H9 (cell line): ENCODE measurements at regions not wholly inside any gene's neighbourhood (a gene's known extent, or its start where the extent isn't known, plus 50 kb on each side); places are given as distances from the start of the nearest gene placed in this dataset.

Experiments used
- DNase-seq: peaks from one replicate; pipeline ENCODE4 v3.0.0-alpha.2; 2017
- H2AFZ ChIP-seq: one replicate; pipeline ENCODE4 v1.6.1; 2013; ENCODE audit warnings: mild to moderate bottlenecking, low read length, control low read depth, moderate library complexity
- H2AK5ac ChIP-seq: 2 replicates; pipeline ENCODE4 v1.6.1; 2013; ENCODE audit warnings: low read length, control low read depth, mixed read lengths; ENCODE audit not compliant: insufficient read length
- H2BK120ac ChIP-seq: one replicate; pipeline ENCODE4 v1.6.1; 2013; ENCODE audit warnings: low read depth, mild to moderate bottlenecking, low read length, control low read depth, inconsistent platforms; ENCODE audit not compliant: poor library complexity, severe bottlenecking
- H2BK12ac ChIP-seq: 2 replicates; pipeline ENCODE4 v1.6.1; 2013; ENCODE audit warnings: low read length, control low read depth, mixed read lengths, low read depth; ENCODE audit not compliant: insufficient read length
- H2BK15ac ChIP-seq: 2 replicates; pipeline ENCODE4 v1.6.1; 2013; ENCODE audit warnings: low read depth, low read length, control low read depth
- H2BK20ac ChIP-seq: one replicate; pipeline ENCODE4 v1.6.1; 2013; ENCODE audit warnings: low read depth, mild to moderate bottlenecking, low read length, control low read depth, inconsistent platforms; ENCODE audit not compliant: poor library complexity, severe bottlenecking
- H2BK5ac ChIP-seq: 2 replicates; pipeline ENCODE4 v1.6.1; 2013; ENCODE audit warnings: low read length, control low read depth, mixed read lengths; ENCODE audit not compliant: insufficient read length
- H3K14ac ChIP-seq: 2 replicates; pipeline ENCODE4 v1.6.1; 2013; ENCODE audit warnings: low read length, control low read depth; ENCODE audit not compliant: insufficient read depth
- H3K18ac ChIP-seq: 2 replicates; pipeline ENCODE4 v1.6.1; 2013; ENCODE audit warnings: low read depth, mild to moderate bottlenecking, mixed read lengths, low read length, control low read depth; ENCODE audit not compliant: insufficient read length
- H3K23ac ChIP-seq: 2 replicates; pipeline ENCODE4 v1.6.1; 2013; ENCODE audit warnings: low read length, control low read depth, mixed read lengths, low read depth; ENCODE audit not compliant: insufficient read length
- H3K23me2 ChIP-seq: 2 replicates; pipeline ENCODE4 v1.6.1; 2013; ENCODE audit warnings: low read depth, mild to moderate bottlenecking, mixed read lengths, low read length, control low read depth; ENCODE audit not compliant: insufficient read length, poor library complexity, severe bottlenecking
- H3K27ac ChIP-seq: 2 replicates; pipeline ENCODE4 v1.5.1; 2013; ENCODE audit warnings: low read length, control low read depth, mixed read lengths, low read depth; ENCODE audit not compliant: insufficient read length
- H3K27me3 ChIP-seq: 2 replicates; pipeline ENCODE4 v1.6.1; 2013; ENCODE audit warnings: low read length, control low read depth, inconsistent platforms; ENCODE audit not compliant: insufficient read depth
- H3K4ac ChIP-seq: 2 replicates; pipeline ENCODE4 v1.6.1; 2013; ENCODE audit warnings: low read depth, mild to moderate bottlenecking, control low read depth, inconsistent platforms, low read length, moderate library complexity
- H3K4me1 ChIP-seq: 2 replicates; pipeline ENCODE4 v1.6.1; 2013; ENCODE audit warnings: low read length, control low read depth, inconsistent platforms; ENCODE audit not compliant: insufficient read depth
- H3K4me2 ChIP-seq: 2 replicates; pipeline ENCODE4 v1.6.1; 2013; ENCODE audit warnings: low read length, control low read depth, mixed read lengths; ENCODE audit not compliant: insufficient read length, insufficient read depth
- H3K56ac ChIP-seq: 2 replicates; pipeline ENCODE4 v1.6.1; 2013; ENCODE audit warnings: low read depth, mild to moderate bottlenecking, mixed read lengths, low read length, control low read depth; ENCODE audit not compliant: insufficient read length
- H3K79me1 ChIP-seq: 2 replicates; pipeline ENCODE4 v1.6.1; 2013; ENCODE audit warnings: low read depth, mild to moderate bottlenecking, moderate library complexity, low read length, control low read depth, inconsistent platforms; ENCODE audit not compliant: insufficient read depth, poor library complexity, severe bottlenecking
- H3K79me2 ChIP-seq: 2 replicates; pipeline ENCODE4 v1.6.1; 2013; ENCODE audit warnings: low read length, control low read depth, inconsistent platforms; ENCODE audit not compliant: insufficient read depth
- H3K9ac ChIP-seq: 2 replicates; pipeline ENCODE4 v1.6.1; 2013; ENCODE audit warnings: low read length, control low read depth, mixed read lengths; ENCODE audit not compliant: insufficient read length; ENCODE audit errors: extremely low read depth
- H3K9me3 ChIP-seq: one replicate; pipeline ENCODE4 v1.6.1; 2013; ENCODE audit warnings: low read depth, low read length, inconsistent platforms; ENCODE audit not compliant: control insufficient read depth
- H3T11ph ChIP-seq: one replicate; pipeline ENCODE4 v1.6.1; 2013; ENCODE audit warnings: mild to moderate bottlenecking, low read length, control low read depth, inconsistent platforms
- H4K20me1 ChIP-seq: one replicate; pipeline ENCODE4 v1.6.1; 2013; ENCODE audit not compliant: control insufficient read depth, insufficient read length, insufficient read depth
- H4K5ac ChIP-seq: 2 replicates; pipeline ENCODE4 v1.6.1; 2013; ENCODE audit warnings: low read depth, mild to moderate bottlenecking, mixed read lengths, low read length, control low read depth; ENCODE audit not compliant: insufficient read length
- H4K8ac ChIP-seq: replicated peaks from 2 replicates; pipeline ENCODE4 v1.6.1; 2013; ENCODE audit warnings: low read length, control low read depth, mixed read lengths, low read depth; ENCODE audit not compliant: insufficient read length
- H4K91ac ChIP-seq: 2 replicates; pipeline ENCODE4 v1.6.1; 2013; ENCODE audit warnings: low read depth, mild to moderate bottlenecking, moderate library complexity, mixed read lengths, low read length, control low read depth; ENCODE audit not compliant: insufficient read length
- H3K27ac Mint-ChIP-seq, 3 experiments: 2 replicates in 2 of 3; 3 replicates in 1 of 3; pipeline ENCODE4 v1.8.0; 2020 to 2021; ENCODE audit warnings: mixed read lengths in 3 of 3, mild to moderate bottlenecking in 1 of 3, moderate library complexity in 1 of 3
- H3K27me3 Mint-ChIP-seq: 2 replicates; pipeline ENCODE4 v1.8.0; 2021; ENCODE audit warnings: low read depth, mild to moderate bottlenecking, moderate library complexity, mixed read lengths
- H3K36me3 Mint-ChIP-seq, 3 experiments: 2 replicates in 2 of 3; 3 replicates in 1 of 3; pipeline ENCODE4 v1.8.0; 2020 to 2021; ENCODE audit warnings: low read depth in 3 of 3, mixed read lengths in 3 of 3; ENCODE audit not compliant: insufficient read depth in 1 of 3
- H3K4me1 Mint-ChIP-seq, 2 experiments: 2 replicates each; pipeline ENCODE4 v1.8.0; 2020; ENCODE audit warnings: mixed read lengths in 2 of 2
- H3K4me3 Mint-ChIP-seq, 2 experiments: 2 replicates in 1 of 2; 3 replicates in 1 of 2; pipeline ENCODE4 v1.8.0; 2020 to 2021; ENCODE audit warnings: mild to moderate bottlenecking in 2 of 2, mixed read lengths in 2 of 2, moderate library complexity in 1 of 2
- H3K9me3 Mint-ChIP-seq, 2 experiments: 2 replicates in 1 of 2; 3 replicates in 1 of 2; pipeline ENCODE4 v1.8.0; 2020; ENCODE audit warnings: mild to moderate bottlenecking in 2 of 2, mixed read lengths in 2 of 2, moderate library complexity in 1 of 2
- CTCF ChIP-seq: fragments of 200-600 bp; sonication (generic); conservative IDR thresholded peaks from 3 replicates; pipeline ENCODE4 v1.8.0; 2021; ENCODE audit warnings: antibody characterized with exemption, mild to moderate bottlenecking
- WGBS: extraction: QIAGEN DNeasy Blood & Tissue Kit; methylation state at CpG from one replicate; pipeline ENCODE4 v1.1.7; 2013; ENCODE audit warnings: missing lambda C conversion rate, low lambda C conversion rate, mixed read lengths; ENCODE audit not compliant: insufficient read length; ENCODE audit errors: extremely low coverage; 5-methylcytosine and 5-hydroxymethylcytosine counted together

GRCh38 chrX:5640071-5640470, 588.6 kb downstream of the NLGN4X start:
- Histone ChIP-seq H3K79me2 (no peaks in the 10 kb centered on the region), H2BK5ac (no peak overlapping the region), H3K27me3 (no peaks in the 10 kb centered on the region), H4K20me1 (no peaks in the 10 kb centered on the region), H3K56ac (no peak overlapping the region), H3K9ac (no peak overlapping the region), H3T11ph (no peak overlapping the region), H3K4me2 (no peak overlapping the region), H2BK15ac (no peak overlapping the region), H3K18ac (no peak overlapping the region), H2AFZ (no peak overlapping the region), H3K27ac (no peak overlapping the region), H3K4ac (no peak overlapping the region), H3K79me1 (no peaks in the 10 kb centered on the region), H4K8ac (no peak overlapping the region), H4K91ac (no peak overlapping the region), H2BK20ac (no peak overlapping the region), H3K23ac (no peak overlapping the region), H4K5ac (no peak overlapping the region), H3K4me1 (peaks cover 3% of the 10 kb centered on the region; the same call in 1 of the 2 replicates), H3K14ac (no peak overlapping the region), H2BK120ac (no peak overlapping the region), H3K9me3 (no peaks in the 10 kb centered on the region), H2AK5ac (no peak overlapping the region), H3K23me2 (no peaks in the 10 kb centered on the region), H2BK12ac (no peak overlapping the region)
- no peak overlapping the region for H3K27ac Mint-ChIP-seq
- H3K4me1 Mint-ChIP-seq = peaks cover 23 to 24% of the 10 kb centered on the region in 2 experiments
- H3K36me3 Mint-ChIP-seq = peaks cover 0 to 4% (median 0%) of the 10 kb centered on the region in 3 experiments; a peak in 2 of 7 replicates
- no peaks in the 10 kb centered on the region; a peak in 2 of 5 replicates for H3K9me3 Mint-ChIP-seq
- no peak overlapping the region for H3K4me3 Mint-ChIP-seq
- peaks cover 4% of the 10 kb centered on the region; the same call in 1 of the 2 replicates for H3K27me3 Mint-ChIP-seq
- no peak for TF ChIP-seq CTCF
- no peak for DNase-seq
- WGBS = no CpG with 5 or more reads among the region's 4 CpGs
